Endothelial cell of umbilical vein (primary cell): ENCODE measurements at regions not wholly inside any gene's neighbourhood (a gene's known extent, or its start where the extent isn't known, plus 50 kb on each side); places are given as distances from the start of the nearest gene placed in this dataset.

ENCODE experiments used
- BruUV-seq: library from RNA; stranded (reverse); fragments of 400-500 nt; replicated peaks from 2 replicates; lab custom pipeline; 2021; lab: Mats Ljungman, UMichigan
- CTCF ChIA-PET: fragments of 300-600, 350-600 bp; sonication (Branson Sonifier 250); formaldehyde crosslinking; loops from one replicate; lab custom pipeline; 2021; ENCODE audit warnings: antibody characterized with exemption, inconsistent platforms; lab: Charles Lee
- POLR2A ChIA-PET: fragments of 300-600, 350-600 bp; sonication (Branson Sonifier 250); formaldehyde crosslinking; loops from one replicate; lab custom pipeline; 2021; ENCODE audit warnings: antibody characterized with exemption, inconsistent platforms; lab: Charles Lee
- DNase-seq: peaks from one replicate; pipeline ENCODE4 v3.0.0-alpha.2; 2011; ENCODE audit warnings: low read depth, low spot score
- FAIRE-seq: peaks from 2 replicates; lab custom pipeline; 2011; peaks lifted over from hg19 to GRCh38; lab: Jason Lieb, UNC
- H2AFZ ChIP-seq: 2 replicates; pipeline ENCODE4 v1.6.0; 2012; ENCODE audit warnings: low read depth, low read length, control low read depth, inconsistent platforms
- H3K27ac ChIP-seq: 2 replicates; pipeline ENCODE4 v1.5.1; 2011; ENCODE audit warnings: low read depth, mild to moderate bottlenecking, control low read depth, low read length, moderate library complexity; ENCODE audit not compliant: insufficient read depth
- H3K27me3 ChIP-seq, 2 experiments: 2 replicates each; pipeline versions ENCODE4 v1.6.0 to v1.6.1; 2011; ENCODE audit warnings: low read length in 2 of 2, mixed read lengths in 1 of 2; ENCODE audit not compliant: control insufficient read depth in 2 of 2, insufficient read depth in 2 of 2
- H3K36me3 ChIP-seq, 2 experiments: 2 replicates in 1 of 2; 3 replicates in 1 of 2; pipeline ENCODE4 v1.5.1; 2011; ENCODE audit warnings: low read length in 2 of 2, mild to moderate bottlenecking in 1 of 2, moderate library complexity in 1 of 2; ENCODE audit not compliant: control insufficient read depth in 2 of 2, insufficient read depth in 2 of 2; ENCODE audit errors: extremely low read depth in 1 of 2
- H3K4me1 ChIP-seq: 3 replicates; pipeline ENCODE4 v1.5.1; 2011; ENCODE audit warnings: mild to moderate bottlenecking, low read length; ENCODE audit not compliant: control insufficient read depth, insufficient read depth; ENCODE audit errors: extremely low read depth
- H3K4me2 ChIP-seq: 2 replicates; pipeline ENCODE4 v1.6.1; 2011; ENCODE audit warnings: low read length, control low read depth, mixed read lengths; ENCODE audit not compliant: insufficient read depth
- H3K4me3 ChIP-seq, 3 experiments: fragments of 200-600 bp in 1 of 3; sonication (generic), shearing (Covaris generic) in 1 of 3; replicated peaks in 1 of 3; 2 replicates each; pipeline ENCODE4 v1.5.1; 2011 to 2016; ENCODE audit warnings: control low read depth in 3 of 3, low read length in 3 of 3, mild to moderate bottlenecking in 2 of 3, inconsistent platforms in 1 of 3, low read depth in 1 of 3, moderate library complexity in 1 of 3; ENCODE audit not compliant: insufficient read depth in 1 of 3
- H3K79me2 ChIP-seq: 2 replicates; pipeline ENCODE4 v1.6.0; 2012; ENCODE audit warnings: low read length, inconsistent platforms; ENCODE audit not compliant: control insufficient read depth, insufficient read depth
- H3K9ac ChIP-seq: replicated peaks from 2 replicates; pipeline ENCODE3; 2011; ENCODE audit warnings: low read length, control low read depth; ENCODE audit not compliant: insufficient read depth; ENCODE audit errors: extremely low read depth
- H3K9me1 ChIP-seq: replicated peaks from 3 replicates; pipeline ENCODE4 v1.6.0; 2011; ENCODE audit warnings: mild to moderate bottlenecking, low read length; ENCODE audit not compliant: control insufficient read depth, insufficient read depth; ENCODE audit errors: extremely low read depth
- H3K9me3 ChIP-seq: replicated peaks from 2 replicates; pipeline ENCODE4 v1.5.1; 2012; ENCODE audit warnings: low read length, inconsistent platforms; ENCODE audit not compliant: control insufficient read depth, insufficient read depth
- H4K20me1 ChIP-seq: replicated peaks from 2 replicates; pipeline ENCODE3; 2011; ENCODE audit warnings: mild to moderate bottlenecking, low read length; ENCODE audit not compliant: control insufficient read depth, insufficient read depth; ENCODE audit errors: extremely low read depth
- EZH2 ChIP-seq: IDR thresholded peaks from 2 replicates; pipeline ENCODE4 v1.6.1; 2012; ENCODE audit warnings: borderline replicate concordance, low read depth, mild to moderate bottlenecking, moderate library complexity, low read length, inconsistent platforms; ENCODE audit not compliant: severe bottlenecking
- FOS ChIP-seq: IDR thresholded peaks from 2 replicates; pipeline ENCODE4 v1.6.1; 2011; ENCODE audit warnings: mild to moderate bottlenecking, low read length, moderate library complexity, borderline replicate concordance; ENCODE audit not compliant: insufficient read depth
- GATA2 ChIP-seq: IDR thresholded peaks from 2 replicates; pipeline ENCODE4 v1.7.0; 2011; ENCODE audit warnings: low read depth, mild to moderate bottlenecking, moderate library complexity, mixed read lengths, low read length; ENCODE audit not compliant: insufficient read length, insufficient read depth
- JUN ChIP-seq: IDR thresholded peaks from 2 replicates; pipeline ENCODE4 v1.6.1; 2011; ENCODE audit warnings: borderline replicate concordance, low read depth; ENCODE audit not compliant: insufficient read length, insufficient read depth
- MYC ChIP-seq: IDR thresholded peaks from one replicate; pipeline ENCODE4 v1.6.1; 2011; ENCODE audit warnings: mild to moderate bottlenecking, low read depth, low read length
- POLR2A ChIP-seq: IDR thresholded peaks from 2 replicates; pipeline ENCODE4 v1.6.1; 2012; ENCODE audit warnings: low read depth, mild to moderate bottlenecking, control low read depth, low read length
- POLR2AphosphoS5 ChIP-seq: IDR thresholded peaks from 2 replicates; pipeline ENCODE4 v1.6.1; 2012; ENCODE audit warnings: low read depth, mild to moderate bottlenecking, control low read depth, low read length, moderate library complexity; ENCODE audit not compliant: insufficient read depth
- dilution Hi-C: fragments of 300-500 bp; cut with MboI; formaldehyde crosslinking; loops from one replicate; pipeline ENCODE4 v1.15.0; 2019; ENCODE audit warnings: low sequenced_read_pairs; ENCODE audit not compliant: extremely low pct_ligation_motif_present
- intact Hi-C: fragments of 100-400 bp; cut with micrococcal nuclease; formaldehyde crosslinking; loops from one replicate; pipeline ENCODE4 v1.10.0; 2022
- TF ChIP-seq, protein P1 (sequence below), 2 donors: IDR thresholded peaks; 1 replicate in 1 of 2; 2 replicates in 1 of 2; pipeline ENCODE4 v1.5.1; 2011; ENCODE audit warnings: low read length in 2 of 2, mild to moderate bottlenecking in 2 of 2, moderate library complexity in 2 of 2, control low read depth in 1 of 2, inconsistent platforms in 1 of 2, low read depth in 1 of 2; ENCODE audit not compliant: insufficient read depth in 1 of 2; ENCODE audit errors: extremely low read depth in 1 of 2
- TF ChIP-seq, protein P2 (sequence below): IDR thresholded peaks from 2 replicates; pipeline ENCODE4 v1.6.1; 2011; ENCODE audit not compliant: insufficient read depth, insufficient read length

DNA sequence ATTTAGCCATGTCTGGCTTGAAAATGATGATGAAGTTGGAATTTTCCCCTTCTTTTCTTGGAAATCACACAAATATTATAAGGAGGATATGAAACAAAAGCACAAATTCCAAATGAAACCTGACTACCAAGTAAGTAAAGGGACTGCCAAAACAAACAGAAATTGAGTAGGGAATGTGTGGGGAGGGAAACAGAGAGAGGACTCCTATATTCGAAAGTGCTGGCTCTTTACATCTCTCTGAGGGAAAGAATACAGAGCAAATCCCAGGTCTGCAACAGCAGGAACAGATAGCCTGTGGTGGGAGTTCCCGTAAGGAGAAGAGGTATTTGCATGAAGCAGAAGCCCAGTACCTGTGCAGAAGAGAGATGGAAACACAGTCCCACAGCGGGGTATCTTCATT is 583.7 kb downstream of the EPM2A start:
- Histone ChIP-seq H2AFZ (no peak overlapping the region), H3K4me2 (no peak overlapping the region), H3K9ac (no peak overlapping the region), H3K4me3 (no peak overlapping the region), H3K27ac (no peak overlapping the region), H3K27me3 (no peaks in the 10 kb centered on the region), H3K36me3 (no peaks in the 10 kb centered on the region), H3K9me1 (no peaks in the 10 kb centered on the region), H3K9me3 (no peaks in the 10 kb centered on the region), H3K79me2 (no peaks in the 10 kb centered on the region), H3K4me1 (no peaks in the 10 kb centered on the region), H4K20me1 (no peaks in the 10 kb centered on the region)
- DNase-seq (no peak), FAIRE-seq (no peak)
- CTCF ChIA-PET = no interaction called here
- POLR2A ChIA-PET = no interaction called here
- intact Hi-C loops (no loop called here), dilution Hi-C loops (no loop called here)
- no TSS peak for BruUV-seq
- no peak for TF ChIP-seq JUN
- TF ChIP-seq, protein P1, sequence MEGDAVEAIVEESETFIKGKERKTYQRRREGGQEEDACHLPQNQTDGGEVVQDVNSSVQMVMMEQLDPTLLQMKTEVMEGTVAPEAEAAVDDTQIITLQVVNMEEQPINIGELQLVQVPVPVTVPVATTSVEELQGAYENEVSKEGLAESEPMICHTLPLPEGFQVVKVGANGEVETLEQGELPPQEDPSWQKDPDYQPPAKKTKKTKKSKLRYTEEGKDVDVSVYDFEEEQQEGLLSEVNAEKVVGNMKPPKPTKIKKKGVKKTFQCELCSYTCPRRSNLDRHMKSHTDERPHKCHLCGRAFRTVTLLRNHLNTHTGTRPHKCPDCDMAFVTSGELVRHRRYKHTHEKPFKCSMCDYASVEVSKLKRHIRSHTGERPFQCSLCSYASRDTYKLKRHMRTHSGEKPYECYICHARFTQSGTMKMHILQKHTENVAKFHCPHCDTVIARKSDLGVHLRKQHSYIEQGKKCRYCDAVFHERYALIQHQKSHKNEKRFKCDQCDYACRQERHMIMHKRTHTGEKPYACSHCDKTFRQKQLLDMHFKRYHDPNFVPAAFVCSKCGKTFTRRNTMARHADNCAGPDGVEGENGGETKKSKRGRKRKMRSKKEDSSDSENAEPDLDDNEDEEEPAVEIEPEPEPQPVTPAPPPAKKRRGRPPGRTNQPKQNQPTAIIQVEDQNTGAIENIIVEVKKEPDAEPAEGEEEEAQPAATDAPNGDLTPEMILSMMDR (IDR thresholded peaks at IDR 0.05; ENCODE audit: extremely low read depth in 1 of 2, insufficient read depth in 1 of 2, low read depth in 1 of 2, low read length in 2 of 2) = no peak
- TF ChIP-seq, protein P2, sequence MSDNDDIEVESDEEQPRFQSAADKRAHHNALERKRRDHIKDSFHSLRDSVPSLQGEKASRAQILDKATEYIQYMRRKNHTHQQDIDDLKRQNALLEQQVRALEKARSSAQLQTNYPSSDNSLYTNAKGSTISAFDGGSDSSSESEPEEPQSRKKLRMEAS = no peak
- TF ChIP-seq FOS = no peak
- TF ChIP-seq POLR2A = no peak
- no peak for TF ChIP-seq GATA2
- no peak for TF ChIP-seq POLR2AphosphoS5
- no peak for TF ChIP-seq MYC
- no peak for TF ChIP-seq EZH2
